Adrenal gland (tissue), 9 donors: ENCODE measurements at regions not wholly inside any gene's neighbourhood (a gene's known extent, or its start where the extent isn't known, plus 50 kb on each side); places are given as distances from the start of the nearest gene placed in this dataset.
"Not testable (repeated sequence)": the region's sequence is repeated elsewhere in the genome, so short reads cannot be mapped to it uniquely, and the experiment has no call there.

ENCODE experiments used
- DNase-seq, 7 donors: peaks; one replicate each; pipeline ENCODE4 v3.0.0-alpha.2; 2019 to 2020
- H3K27ac ChIP-seq, 5 donors: fragments of 200-600 bp; sonication (generic) in 4 of 5; 1 replicate in 3 of 5; 2 replicates in 2 of 5; pipeline versions ENCODE4 v1.5.1 to v1.8.0; 2016 to 2020; ENCODE audit warnings: mild to moderate bottlenecking in 1 of 5
- H3K27me3 ChIP-seq: fragments of 200-600 bp; 2 replicates; pipeline ENCODE4 v1.8.0; 2021
- H3K36me3 ChIP-seq, 2 donors: fragments of 200-600 bp; replicated peaks in 1 of 2; 1 replicate in 1 of 2; 2 replicates in 1 of 2; pipeline versions ENCODE4 v1.5.1 to v1.8.0; 2018 to 2022
- H3K4me1 ChIP-seq, 2 donors: fragments of 200-600 bp; replicated peaks in 1 of 2; 1 replicate in 1 of 2; 2 replicates in 1 of 2; pipeline versions ENCODE4 v1.5.1 to v1.8.0; 2018 to 2021
- H3K4me3 ChIP-seq, 4 donors: fragments of 200-600 bp; sonication (generic) in 3 of 4; one replicate each; pipeline ENCODE4 v1.5.1; 2016 to 2018
- H3K9me3 ChIP-seq, 3 donors: fragments of 200-600 bp; sonication (generic) in 1 of 3; replicated peaks in 1 of 3; 1 replicate in 2 of 3; 2 replicates in 1 of 3; pipeline versions ENCODE4 v1.5.1 to v1.8.0; 2016 to 2021
- CTCF ChIP-seq, 6 experiments: fragments of 450-650 bp in 4 of 6; fragments of 200-600 bp in 2 of 6; sonication (generic) in 1 of 6; IDR thresholded peaks; 1 replicate in 5 of 6; 2 replicates in 1 of 6; pipeline versions ENCODE4 v1.5.1 to v1.8.0; 2016 to 2021; ENCODE audit warnings: antibody characterized with exemption in 6 of 6, mild to moderate bottlenecking in 2 of 6, moderate library complexity in 1 of 6
- POLR2A ChIP-seq, 2 donors: fragments of 450-650 bp; IDR thresholded peaks; one replicate each; pipeline ENCODE4 v1.6.1; 2017; ENCODE audit warnings: antibody characterized with exemption in 2 of 2, mild to moderate bottlenecking in 2 of 2, moderate library complexity in 1 of 2
- WGBS, 4 donors: extraction: QIAGEN DNeasy Blood & Tissue Kit in 2 of 4; methylation state at CpG; one replicate each; pipeline versions ENCODE4 v1.1.5 to v1.1.7; 2013 to 2017; 5-methylcytosine and 5-hydroxymethylcytosine counted together
- intact Hi-C, 2 donors: fragments of 100-400 bp; cut with DNase I; formaldehyde crosslinking; loops; one replicate each; pipeline versions ENCODE4 v1.14.1 to v1.15.0; 2022 to 2023
- donor health status: healthy with polysubstance abuse.
- donor health status: Bipolar disorder and iron deficiency.
- donor health status: DM: yes; HTN: yes; CAD: no.
- donor health status: DM: no; HTN: no; CAD: no.
- donor health status: DM: no; HTN: no; CAD: no.

- intact Hi-C loops: no loop called here
Observed at GRCh38 chr2:155902635-155903034, 429.9 kb downstream of the NR4A2 start.

GRCh38 chr2:155895016-155895415 lies 437.5 kb downstream of the NR4A2 start:
- H3K9me3 ChIP-seq: peaks cover 0 to 5% (median 0%) of the 10 kb centered on the region in 3 donors
- intact Hi-C loops: no loop called here
- no peak for DNase-seq
- no peaks in the 10 kb centered on the region for H3K27me3 ChIP-seq
- TF ChIP-seq CTCF (IDR thresholded peaks at IDR 0.05): no peak
- TF ChIP-seq POLR2A (IDR thresholded peaks at IDR 0.05): no peak
- no peak overlapping the region for H3K4me3 ChIP-seq
- WGBS, 4 donors: 21 to 33% (median 23%) methylated on average over 1 of the region's 1 CpG
- H3K36me3 ChIP-seq: no peaks in the 10 kb centered on the region
- H3K4me1 ChIP-seq: no peaks in the 10 kb centered on the region
- H3K27ac ChIP-seq: no peak overlapping the region

More at GRCh38 chr2:155902635-155903034, 429.9 kb downstream of the NR4A2 start:
- Histone ChIP-seq H3K9me3 (no peaks in the 10 kb centered on the region), H3K27ac (no peak overlapping the region), H3K36me3 (no peaks in the 10 kb centered on the region), H3K4me3 (no peak overlapping the region), H3K27me3 (no peaks in the 10 kb centered on the region), H3K4me1 (no peaks in the 10 kb centered on the region)
- TF ChIP-seq CTCF (IDR thresholded peaks at IDR 0.05) (no peak), POLR2A (IDR thresholded peaks at IDR 0.05) (no peak)
- WGBS, 4 donors: 62 to 76% (median 69%) methylated on average over 2 of the region's 2 CpGs
- no peak for DNase-seq

GRCh38 chr2:155880382-155880781 lies 452.1 kb downstream of the NR4A2 start:
- H3K4me1 ChIP-seq, H3K27me3 ChIP-seq, DNase-seq, H3K4me3 ChIP-seq, intact Hi-C loops, H3K9me3 ChIP-seq, H3K36me3 ChIP-seq, H3K27ac ChIP-seq: not testable (repeated sequence)
- 67 to 89% (median 73%) methylated on average over 4 to 5 of the region's 5 CpGs for WGBS, 4 donors

- H3K27me3 ChIP-seq, DNase-seq, H3K27ac ChIP-seq, intact Hi-C loops, H3K4me3 ChIP-seq, H3K9me3 ChIP-seq, H3K36me3 ChIP-seq, H3K4me1 ChIP-seq: not testable (repeated sequence)
- 66 to 83% (median 77%) methylated on average over 4 to 5 of the region's 5 CpGs for WGBS, 4 donors
Observed at GRCh38 chr2:155879900-155880299, 452.6 kb downstream of the NR4A2 start.

- Histone ChIP-seq H3K27ac (no peak overlapping the region), H3K36me3 (no peaks in the 10 kb centered on the region), H3K9me3 (no peaks in the 10 kb centered on the region), H3K4me1 (no peaks in the 10 kb centered on the region), H3K4me3 (no peak overlapping the region), H3K27me3 (no peaks in the 10 kb centered on the region)
- DNase-seq: no peak
- no peak for TF ChIP-seq CTCF (IDR thresholded peaks at IDR 0.05)
- no peak for TF ChIP-seq POLR2A (IDR thresholded peaks at IDR 0.05)
- intact Hi-C loops: no loop called here
- WGBS, 4 donors: 84 to 90% (median 86%) methylated on average over 3 of the region's 3 CpGs
Observed at GRCh38 chr2:155872396-155872795, 460.1 kb downstream of the NR4A2 start.
